Vagina (tissue), 2 donors: ENCODE measurements at regions not wholly inside any gene's neighbourhood (a gene's known extent, or its start where the extent isn't known, plus 50 kb on each side); places are given as distances from the start of the nearest gene placed in this dataset.
A peak's percentile ranks its signal among the peaks of the same experiment; 100 is the strongest.

ENCODE experiments used
- DNase-seq, 2 donors: peaks; one replicate each; pipeline ENCODE4 v3.0.0-alpha.2; 2017; ENCODE audit errors: extremely low spot score in 2 of 2
- H3K27ac ChIP-seq: fragments of 200-600 bp; sonication (generic); one replicate; pipeline ENCODE4 v1.5.1; 2019
- H3K27me3 ChIP-seq: fragments of 200-600 bp; sonication (generic); one replicate; pipeline ENCODE4 v1.5.1; 2019
- H3K36me3 ChIP-seq, 2 donors: fragments of 200-600 bp; sonication (generic); one replicate each; pipeline ENCODE4 v1.5.1; 2017 to 2019
- H3K4me1 ChIP-seq: fragments of 200-600 bp; sonication (generic); one replicate; pipeline ENCODE4 v1.5.1; 2019
- H3K4me3 ChIP-seq, 2 donors: fragments of 200-600 bp; sonication (generic); 1 replicate in 1 of 2; 2 replicates in 1 of 2; pipeline ENCODE4 v1.5.1; 2016 to 2019
- H3K9me3 ChIP-seq: fragments of 200-600 bp; sonication (generic); one replicate; pipeline ENCODE4 v1.5.1; 2019
- POLR2A ChIP-seq, 2 donors: fragments of 450-650 bp; IDR thresholded peaks; one replicate each; pipeline ENCODE4 v1.6.1; 2017; ENCODE audit warnings: antibody characterized with exemption in 2 of 2, mild to moderate bottlenecking in 2 of 2, moderate library complexity in 2 of 2
- POLR2AphosphoS5 ChIP-seq, 2 donors: sonication (generic); formaldehyde crosslinking; IDR thresholded peaks; one replicate each; pipeline ENCODE4 v1.9.0; 2017; ENCODE audit warnings: antibody characterized with exemption in 2 of 2, mild to moderate bottlenecking in 2 of 2, low read depth in 1 of 2; ENCODE audit not compliant: insufficient read depth in 1 of 2
- intact Hi-C: fragments of 100-400 bp; cut with DNase I; formaldehyde crosslinking; loops from one replicate; pipeline ENCODE4 v1.15.1; 2023
- TF ChIP-seq, protein P1 (sequence below), 3 experiments: fragments of 450-650 bp in 2 of 3; fragments of 200-600 bp in 1 of 3; sonication (generic) in 1 of 3; IDR thresholded peaks; one replicate each; pipeline ENCODE4 v1.5.1; 2017 to 2019; ENCODE audit warnings: antibody characterized with exemption in 3 of 3, mild to moderate bottlenecking in 2 of 3, moderate library complexity in 2 of 3

DNA sequence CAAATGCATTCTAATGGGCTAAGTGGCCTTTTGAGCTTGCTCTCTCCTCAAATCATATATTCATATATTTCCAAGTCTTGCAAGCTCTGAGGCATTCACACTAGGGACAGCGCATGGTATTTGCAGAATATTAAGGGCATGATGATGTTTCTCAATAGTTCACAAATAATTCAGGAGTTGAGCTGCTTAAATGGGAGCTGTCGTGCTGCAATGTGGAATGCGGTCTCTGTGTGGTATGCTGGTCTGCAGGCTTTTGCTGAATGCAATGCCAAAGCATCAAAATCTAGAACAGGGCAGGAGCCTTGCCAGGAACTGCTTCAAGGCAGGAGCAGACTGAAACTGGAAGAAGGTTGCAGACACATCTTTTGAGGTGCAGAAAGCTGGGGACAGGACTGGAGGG is 1060.0 kb downstream of the TBC1D22A start:
- intact Hi-C loops, result no loop called here
- H3K27ac ChIP-seq, result no peak overlapping the region
- TF ChIP-seq POLR2A (IDR thresholded peaks at IDR 0.05), result no peak
- TF ChIP-seq, protein P1, sequence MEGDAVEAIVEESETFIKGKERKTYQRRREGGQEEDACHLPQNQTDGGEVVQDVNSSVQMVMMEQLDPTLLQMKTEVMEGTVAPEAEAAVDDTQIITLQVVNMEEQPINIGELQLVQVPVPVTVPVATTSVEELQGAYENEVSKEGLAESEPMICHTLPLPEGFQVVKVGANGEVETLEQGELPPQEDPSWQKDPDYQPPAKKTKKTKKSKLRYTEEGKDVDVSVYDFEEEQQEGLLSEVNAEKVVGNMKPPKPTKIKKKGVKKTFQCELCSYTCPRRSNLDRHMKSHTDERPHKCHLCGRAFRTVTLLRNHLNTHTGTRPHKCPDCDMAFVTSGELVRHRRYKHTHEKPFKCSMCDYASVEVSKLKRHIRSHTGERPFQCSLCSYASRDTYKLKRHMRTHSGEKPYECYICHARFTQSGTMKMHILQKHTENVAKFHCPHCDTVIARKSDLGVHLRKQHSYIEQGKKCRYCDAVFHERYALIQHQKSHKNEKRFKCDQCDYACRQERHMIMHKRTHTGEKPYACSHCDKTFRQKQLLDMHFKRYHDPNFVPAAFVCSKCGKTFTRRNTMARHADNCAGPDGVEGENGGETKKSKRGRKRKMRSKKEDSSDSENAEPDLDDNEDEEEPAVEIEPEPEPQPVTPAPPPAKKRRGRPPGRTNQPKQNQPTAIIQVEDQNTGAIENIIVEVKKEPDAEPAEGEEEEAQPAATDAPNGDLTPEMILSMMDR (IDR thresholded peaks at IDR 0.05), result no peak
- TF ChIP-seq POLR2AphosphoS5 (IDR thresholded peaks at IDR 0.05; ENCODE audit: insufficient read depth in 1 of 2, low read depth in 1 of 2), result no peak
- no peak for DNase-seq
- no peaks in the 10 kb centered on the region for H3K36me3 ChIP-seq
- H3K27me3 ChIP-seq, result no peaks in the 10 kb centered on the region
- H3K9me3 ChIP-seq, result no peaks in the 10 kb centered on the region
- H3K4me3 ChIP-seq, result no peak overlapping the region
- no peaks in the 10 kb centered on the region for H3K4me1 ChIP-seq

DNA sequence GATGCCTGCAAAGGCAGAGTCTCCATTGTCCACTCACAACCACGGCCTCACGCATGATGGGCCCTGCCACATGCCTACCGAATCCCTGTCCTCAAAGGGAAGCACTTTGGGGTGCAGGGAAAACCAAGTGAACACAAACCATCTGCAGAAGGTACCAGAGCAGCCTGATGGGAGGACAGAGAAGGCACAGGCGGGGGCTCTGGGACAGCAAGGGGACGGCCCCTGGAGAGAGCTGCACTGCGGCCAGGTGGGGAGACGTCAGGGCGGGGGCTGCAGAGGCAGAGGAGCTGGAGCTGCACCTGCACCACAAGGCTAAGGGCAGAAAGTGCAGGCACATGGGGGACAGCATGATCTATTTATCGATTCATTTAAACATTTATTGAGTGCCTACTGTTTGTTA is 1056.0 kb downstream of the TBC1D22A start:
- Histone ChIP-seq H3K4me1 (no peaks in the 10 kb centered on the region), H3K27me3 (no peaks in the 10 kb centered on the region), H3K4me3 (no peak overlapping the region), H3K9me3 (no peaks in the 10 kb centered on the region), H3K27ac (no peak overlapping the region), H3K36me3 (no peaks in the 10 kb centered on the region)
- DNase-seq, result peak in 1 of 2 donors; percentile 95
- intact Hi-C loops, result no loop called here
- TF ChIP-seq POLR2A (IDR thresholded peaks at IDR 0.05) (no peak), POLR2AphosphoS5 (IDR thresholded peaks at IDR 0.05; ENCODE audit: insufficient read depth in 1 of 2, low read depth in 1 of 2) (no peak)
- TF ChIP-seq, protein P1 (IDR thresholded peaks at IDR 0.05), result no peak

DNA sequence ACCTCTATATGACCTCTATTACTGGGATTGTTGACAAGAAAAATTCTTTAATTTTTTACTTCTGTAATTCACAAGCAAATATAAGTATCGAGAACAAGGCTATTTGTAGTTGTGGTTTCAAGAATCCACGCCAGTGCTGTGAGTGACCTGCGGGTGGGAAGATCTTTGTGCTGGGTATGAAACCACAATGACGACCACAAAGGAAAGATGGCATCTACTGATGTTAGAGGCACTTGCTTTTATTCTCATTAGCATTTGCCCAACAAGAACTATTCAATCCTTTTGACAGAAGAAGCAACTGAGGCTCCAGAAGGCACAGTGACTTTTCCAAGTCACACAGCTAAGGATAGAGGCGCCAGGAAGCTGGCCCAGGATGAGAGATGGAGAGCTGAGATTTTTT is 1054.9 kb downstream of the TBC1D22A start:
- Histone ChIP-seq H3K27me3 (no peaks in the 10 kb centered on the region), H3K4me3 (no peak overlapping the region), H3K9me3 (no peaks in the 10 kb centered on the region), H3K36me3 (no peaks in the 10 kb centered on the region), H3K4me1 (no peaks in the 10 kb centered on the region), H3K27ac (no peak overlapping the region)
- TF ChIP-seq POLR2A (IDR thresholded peaks at IDR 0.05), result no peak
- TF ChIP-seq POLR2AphosphoS5 (IDR thresholded peaks at IDR 0.05; ENCODE audit: insufficient read depth in 1 of 2, low read depth in 1 of 2), result no peak
- TF ChIP-seq, protein P1 (IDR thresholded peaks at IDR 0.05), result no peak
- no peak for DNase-seq
- intact Hi-C loops, result no loop called here

DNA sequence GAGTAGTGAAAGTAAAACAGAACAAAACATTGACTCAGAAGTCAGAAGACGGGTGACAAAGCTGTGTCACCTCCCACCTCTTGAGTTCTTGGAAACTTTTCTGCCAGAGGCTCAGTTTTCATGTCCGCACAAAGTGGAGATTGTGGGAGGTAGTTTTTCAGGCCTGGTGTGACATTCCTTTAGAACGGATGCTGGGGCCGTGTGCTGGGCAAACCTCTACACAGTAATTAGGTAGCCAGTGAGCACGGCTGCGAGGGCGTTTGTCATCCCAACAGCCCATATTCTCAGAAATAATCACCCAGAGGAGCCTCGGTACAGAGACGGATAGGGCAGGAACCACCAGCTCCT is 1054.4 kb downstream of the TBC1D22A start:
- no peak for TF ChIP-seq POLR2AphosphoS5 (IDR thresholded peaks at IDR 0.05; ENCODE audit: insufficient read depth in 1 of 2, low read depth in 1 of 2)
- TF ChIP-seq POLR2A (IDR thresholded peaks at IDR 0.05), result no peak
- TF ChIP-seq, protein P1 (IDR thresholded peaks at IDR 0.05), result no peak
- no peaks in the 10 kb centered on the region for H3K4me1 ChIP-seq
- H3K27me3 ChIP-seq, result no peaks in the 10 kb centered on the region
- DNase-seq, result peak; percentile 16 to 52
- H3K27ac ChIP-seq, result no peak overlapping the region
- no peak overlapping the region for H3K4me3 ChIP-seq
- intact Hi-C loops, result no loop called here
- H3K9me3 ChIP-seq, result no peaks in the 10 kb centered on the region
- H3K36me3 ChIP-seq, result no peaks in the 10 kb centered on the region

DNA sequence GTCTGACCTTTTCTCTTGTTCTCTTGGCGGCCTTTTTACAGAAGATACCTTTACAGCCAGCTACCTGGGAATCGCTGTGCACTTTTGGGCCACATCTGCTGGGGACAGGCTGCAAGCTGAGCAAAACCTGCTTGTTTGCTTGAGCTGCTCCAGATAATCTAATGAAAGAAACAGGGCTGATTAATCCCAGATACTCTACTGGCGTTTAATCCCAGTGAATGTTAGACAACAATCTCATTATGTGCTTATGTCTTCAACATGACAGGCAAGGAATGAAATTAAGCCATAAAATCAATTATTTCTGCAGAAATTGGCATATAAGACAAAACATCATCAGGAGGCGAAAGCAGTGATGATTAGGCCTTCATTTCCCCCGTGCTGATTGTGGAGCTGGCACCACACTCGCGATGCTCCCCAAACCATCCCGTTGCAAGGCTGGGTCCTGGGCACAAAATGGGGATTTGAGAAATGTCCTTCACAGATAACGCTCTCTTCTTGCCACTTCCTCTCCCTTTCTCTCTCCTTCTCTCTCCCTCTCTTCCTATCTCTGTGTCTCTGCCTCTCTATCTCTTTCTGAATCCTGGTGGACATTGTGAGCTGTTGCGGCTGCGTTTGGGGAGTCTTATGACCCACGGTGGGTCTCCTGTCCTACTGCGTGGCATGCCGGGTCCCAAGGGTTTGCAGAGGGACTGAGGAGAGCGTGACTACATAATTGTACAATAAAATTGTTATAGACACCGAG is 1053.8 kb downstream of the TBC1D22A start:
- Histone ChIP-seq H3K4me3 (no peak overlapping the region), H3K4me1 (no peaks in the 10 kb centered on the region), H3K36me3 (no peaks in the 10 kb centered on the region), H3K27ac (no peak overlapping the region), H3K9me3 (no peaks in the 10 kb centered on the region), H3K27me3 (no peaks in the 10 kb centered on the region)
- intact Hi-C loops, result no loop called here
- TF ChIP-seq POLR2AphosphoS5 (IDR thresholded peaks at IDR 0.05; ENCODE audit: insufficient read depth in 1 of 2, low read depth in 1 of 2), result no peak
- TF ChIP-seq, protein P1 (IDR thresholded peaks at IDR 0.05), result no peak
- no peak for TF ChIP-seq POLR2A (IDR thresholded peaks at IDR 0.05)
- DNase-seq, result peak; percentile 20 to 61
